Chondrocyte (in vitro differentiated cells): ENCODE measurements at regions not wholly inside any gene's neighbourhood (a gene's known extent, or its start where the extent isn't known, plus 50 kb on each side); places are given as distances from the start of the nearest gene placed in this dataset.

Experiments
- DNase-seq: peaks from one replicate; pipeline ENCODE4 v3.0.0; 2021; ENCODE audit warnings: mixed read lengths, low spot score
- H3K27ac Mint-ChIP-seq: one replicate; pipeline ENCODE4 v1.8.0; 2021; ENCODE audit warnings: mild to moderate bottlenecking, moderate library complexity, mixed read lengths; ENCODE audit not compliant: unreplicated experiment
- H3K27me3 Mint-ChIP-seq: 2 replicates; pipeline ENCODE4 v1.8.0; 2021; ENCODE audit warnings: low read depth, mixed read lengths
- H3K36me3 Mint-ChIP-seq: 2 replicates; pipeline ENCODE4 v1.8.0; 2021; ENCODE audit warnings: low read depth, mixed read lengths
- H3K4me1 Mint-ChIP-seq: 2 replicates; pipeline ENCODE4 v1.8.0; 2021; ENCODE audit warnings: low read depth, mild to moderate bottlenecking, mixed read lengths
- H3K4me3 Mint-ChIP-seq: one replicate; pipeline ENCODE4 v1.8.0; 2021; ENCODE audit warnings: mild to moderate bottlenecking, moderate library complexity, mixed read lengths; ENCODE audit not compliant: unreplicated experiment
- H3K9me3 Mint-ChIP-seq: 2 replicates; pipeline ENCODE4 v1.8.0; 2021; ENCODE audit warnings: low read depth, mixed read lengths
- TF ChIP-seq, protein P1 (sequence below): fragments of 200-600 bp; sonication (generic); IDR thresholded peaks from 2 replicates; pipeline ENCODE4 v1.5.0; 2021; ENCODE audit warnings: antibody characterized with exemption, mild to moderate bottlenecking, moderate library complexity

DNA sequence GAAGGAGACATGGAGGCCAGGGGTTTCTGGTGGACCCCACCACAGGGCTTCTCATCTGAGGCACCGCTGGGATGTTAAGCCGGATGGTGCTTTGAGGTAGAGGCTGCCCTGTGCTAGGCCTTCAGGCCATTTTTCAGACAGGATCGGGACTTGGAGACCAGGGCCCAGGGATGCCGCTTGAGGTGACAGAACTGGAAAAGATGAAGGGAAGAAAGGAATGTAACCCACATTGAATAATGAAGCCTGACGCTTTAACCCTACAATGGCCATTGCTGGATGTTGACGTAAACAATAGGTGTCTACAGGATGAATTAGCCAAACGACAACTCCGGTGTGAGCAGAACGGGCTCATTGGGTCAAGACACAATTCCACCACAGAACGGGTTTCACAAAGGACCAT lies 62.5 kb downstream of the CEBPB start:
- H3K27ac Mint-ChIP-seq = no peak overlapping the region
- no peak for DNase-seq
- peaks cover 4% of the 10 kb centered on the region for H3K4me1 Mint-ChIP-seq
- H3K9me3 Mint-ChIP-seq = no peaks in the 10 kb centered on the region
- H3K27me3 Mint-ChIP-seq = no peaks in the 10 kb centered on the region
- TF ChIP-seq, protein P1, sequence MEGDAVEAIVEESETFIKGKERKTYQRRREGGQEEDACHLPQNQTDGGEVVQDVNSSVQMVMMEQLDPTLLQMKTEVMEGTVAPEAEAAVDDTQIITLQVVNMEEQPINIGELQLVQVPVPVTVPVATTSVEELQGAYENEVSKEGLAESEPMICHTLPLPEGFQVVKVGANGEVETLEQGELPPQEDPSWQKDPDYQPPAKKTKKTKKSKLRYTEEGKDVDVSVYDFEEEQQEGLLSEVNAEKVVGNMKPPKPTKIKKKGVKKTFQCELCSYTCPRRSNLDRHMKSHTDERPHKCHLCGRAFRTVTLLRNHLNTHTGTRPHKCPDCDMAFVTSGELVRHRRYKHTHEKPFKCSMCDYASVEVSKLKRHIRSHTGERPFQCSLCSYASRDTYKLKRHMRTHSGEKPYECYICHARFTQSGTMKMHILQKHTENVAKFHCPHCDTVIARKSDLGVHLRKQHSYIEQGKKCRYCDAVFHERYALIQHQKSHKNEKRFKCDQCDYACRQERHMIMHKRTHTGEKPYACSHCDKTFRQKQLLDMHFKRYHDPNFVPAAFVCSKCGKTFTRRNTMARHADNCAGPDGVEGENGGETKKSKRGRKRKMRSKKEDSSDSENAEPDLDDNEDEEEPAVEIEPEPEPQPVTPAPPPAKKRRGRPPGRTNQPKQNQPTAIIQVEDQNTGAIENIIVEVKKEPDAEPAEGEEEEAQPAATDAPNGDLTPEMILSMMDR = no peak
- no peaks in the 10 kb centered on the region for H3K36me3 Mint-ChIP-seq
- H3K4me3 Mint-ChIP-seq = no peak overlapping the region

- Mint-ChIP-seq H3K36me3 (no peaks in the 10 kb centered on the region), H3K4me3 (no peak overlapping the region), H3K4me1 (peaks cover 6% of the 10 kb centered on the region)
These were observed 63.9 kb downstream of the CEBPB start for GRCh38 chr20:50254466-50255079.

GRCh38 chr20:50256577-50256976 lies 65.9 kb downstream of the CEBPB start:
- no peak overlapping the region for H3K4me3 Mint-ChIP-seq
- TF ChIP-seq, protein P1 = no peak
- H3K36me3 Mint-ChIP-seq = no peaks in the 10 kb centered on the region
- no peak for DNase-seq
- H3K27ac Mint-ChIP-seq = no peak overlapping the region
- H3K9me3 Mint-ChIP-seq = no peaks in the 10 kb centered on the region
- no peaks in the 10 kb centered on the region for H3K27me3 Mint-ChIP-seq
- peaks cover 13% of the 10 kb centered on the region for H3K4me1 Mint-ChIP-seq

More at GRCh38 chr20:50254466-50255079, 63.9 kb downstream of the CEBPB start:
- H3K9me3 Mint-ChIP-seq = no peaks in the 10 kb centered on the region
- no peak for DNase-seq
- H3K27me3 Mint-ChIP-seq = no peaks in the 10 kb centered on the region
- TF ChIP-seq, protein P1 = no peak
- H3K27ac Mint-ChIP-seq = no peak overlapping the region

GRCh38 chr20:50257860-50258259 lies 67.2 kb downstream of the CEBPB start:
- H3K27me3 Mint-ChIP-seq = no peaks in the 10 kb centered on the region
- H3K4me1 Mint-ChIP-seq = peaks cover 8% of the 10 kb centered on the region
- no peak overlapping the region for H3K4me3 Mint-ChIP-seq
- H3K36me3 Mint-ChIP-seq = no peaks in the 10 kb centered on the region
- H3K27ac Mint-ChIP-seq = no peak overlapping the region
- no peaks in the 10 kb centered on the region for H3K9me3 Mint-ChIP-seq
- no peak for DNase-seq
- TF ChIP-seq, protein P1 = no peak

GRCh38 chr20:50258790-50259483 lies 68.3 kb downstream of the CEBPB start:
- Mint-ChIP-seq H3K4me3 (no peak overlapping the region), H3K27ac (no peak overlapping the region), H3K27me3 (no peaks in the 10 kb centered on the region), H3K9me3 (no peaks in the 10 kb centered on the region), H3K36me3 (no peaks in the 10 kb centered on the region), H3K4me1 (peaks cover 8% of the 10 kb centered on the region)
- DNase-seq = no peak
- TF ChIP-seq, protein P1 = no peak
